ENCODE measurements at regions not wholly inside any gene's neighbourhood (a gene's known extent, or its start where the extent isn't known, plus 50 kb on each side); places are given as distances from the start of the nearest gene placed in this dataset.
"Not testable (repeated sequence)": the region's sequence is repeated elsewhere in the genome, so short reads cannot be mapped to it uniquely, and the experiment has no call there.

DNA sequence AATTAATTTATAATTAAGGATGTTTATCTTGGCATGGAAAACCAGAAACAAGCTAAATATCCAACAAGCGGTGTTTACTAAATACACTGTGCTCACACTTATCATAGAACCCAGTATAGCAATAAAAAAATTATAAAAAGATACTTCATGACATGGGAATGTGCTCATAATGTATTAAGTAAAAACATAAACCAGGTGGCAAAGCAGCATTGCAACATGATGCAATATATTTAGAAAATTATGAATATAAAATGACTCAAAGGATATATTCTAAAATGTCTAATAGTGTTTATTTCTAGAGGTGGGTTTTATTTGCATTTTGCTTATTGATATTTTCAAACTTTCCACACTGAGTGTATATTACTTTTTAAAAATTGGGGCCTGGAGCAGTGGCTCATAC lies 84.4 kb upstream of the ATL2 start:
- no peak for DNase-seq (ENCODE audit: low read depth)
- H3K4me3 ChIP-seq (ENCODE audit: low read depth, low read length), result no peak overlapping the region
- TF ChIP-seq, protein P1, sequence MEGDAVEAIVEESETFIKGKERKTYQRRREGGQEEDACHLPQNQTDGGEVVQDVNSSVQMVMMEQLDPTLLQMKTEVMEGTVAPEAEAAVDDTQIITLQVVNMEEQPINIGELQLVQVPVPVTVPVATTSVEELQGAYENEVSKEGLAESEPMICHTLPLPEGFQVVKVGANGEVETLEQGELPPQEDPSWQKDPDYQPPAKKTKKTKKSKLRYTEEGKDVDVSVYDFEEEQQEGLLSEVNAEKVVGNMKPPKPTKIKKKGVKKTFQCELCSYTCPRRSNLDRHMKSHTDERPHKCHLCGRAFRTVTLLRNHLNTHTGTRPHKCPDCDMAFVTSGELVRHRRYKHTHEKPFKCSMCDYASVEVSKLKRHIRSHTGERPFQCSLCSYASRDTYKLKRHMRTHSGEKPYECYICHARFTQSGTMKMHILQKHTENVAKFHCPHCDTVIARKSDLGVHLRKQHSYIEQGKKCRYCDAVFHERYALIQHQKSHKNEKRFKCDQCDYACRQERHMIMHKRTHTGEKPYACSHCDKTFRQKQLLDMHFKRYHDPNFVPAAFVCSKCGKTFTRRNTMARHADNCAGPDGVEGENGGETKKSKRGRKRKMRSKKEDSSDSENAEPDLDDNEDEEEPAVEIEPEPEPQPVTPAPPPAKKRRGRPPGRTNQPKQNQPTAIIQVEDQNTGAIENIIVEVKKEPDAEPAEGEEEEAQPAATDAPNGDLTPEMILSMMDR (IDR thresholded peaks at IDR 0.05; ENCODE audit: insufficient read depth, low read depth, low read length, missing control alignments), result no peak

DNA sequence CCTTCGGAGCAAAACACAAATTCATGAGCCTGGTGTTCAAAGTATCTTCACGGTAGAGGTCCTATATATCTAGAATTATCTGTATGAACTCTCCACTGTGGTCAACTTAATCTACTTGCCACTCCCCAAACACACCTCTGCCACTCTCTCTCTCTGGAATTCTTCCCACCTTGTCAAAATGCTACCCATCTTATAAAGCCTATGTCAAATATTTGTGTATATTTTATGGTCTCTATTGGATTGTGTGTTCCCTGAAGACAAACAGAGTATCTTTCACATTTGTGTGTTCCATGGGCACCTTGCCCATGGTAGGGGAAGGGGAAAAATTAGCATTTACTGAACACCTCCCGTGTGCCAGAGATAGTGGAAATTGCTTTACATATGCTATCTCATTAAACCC lies 83.2 kb upstream of the ATL2 start:
- TF ChIP-seq, protein P1 (IDR thresholded peaks at IDR 0.05; ENCODE audit: insufficient read depth, low read depth, low read length, missing control alignments), result no peak
- DNase-seq (ENCODE audit: low read depth), result no peak
- H3K4me3 ChIP-seq (ENCODE audit: low read depth, low read length), result no peak overlapping the region

GRCh38 chr2:38454081-38454480 lies 77.0 kb upstream of the ATL2 start:
- DNase-seq (ENCODE audit: low read depth), result no peak
- TF ChIP-seq, protein P1 (IDR thresholded peaks at IDR 0.05; ENCODE audit: insufficient read depth, low read depth, low read length, missing control alignments), result no peak
- H3K4me3 ChIP-seq (ENCODE audit: low read depth, low read length), result no peak overlapping the region

DNA sequence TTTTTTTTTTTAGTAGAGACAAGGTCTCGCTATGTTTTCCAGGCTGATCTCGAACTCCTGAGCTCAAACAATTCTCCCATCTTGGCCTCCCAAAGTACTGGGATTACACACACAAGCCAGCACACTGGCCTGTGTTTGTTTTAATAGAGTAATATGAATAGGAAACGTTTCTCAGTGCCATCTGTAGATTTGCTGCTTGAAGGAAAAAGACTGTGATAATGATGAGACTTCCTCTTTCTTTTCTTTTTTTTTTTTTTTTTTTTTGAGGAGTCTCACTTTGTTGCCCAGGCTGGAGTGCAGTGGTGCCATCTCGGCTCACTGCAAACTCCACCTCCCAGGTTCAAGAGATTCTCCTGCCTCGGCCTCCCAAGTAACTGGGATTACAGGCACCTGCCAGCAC lies 74.7 kb upstream of the ATL2 start:
- H3K4me3 ChIP-seq (ENCODE audit: low read depth, low read length); DNase-seq (ENCODE audit: low read depth): not testable (repeated sequence)

DNA sequence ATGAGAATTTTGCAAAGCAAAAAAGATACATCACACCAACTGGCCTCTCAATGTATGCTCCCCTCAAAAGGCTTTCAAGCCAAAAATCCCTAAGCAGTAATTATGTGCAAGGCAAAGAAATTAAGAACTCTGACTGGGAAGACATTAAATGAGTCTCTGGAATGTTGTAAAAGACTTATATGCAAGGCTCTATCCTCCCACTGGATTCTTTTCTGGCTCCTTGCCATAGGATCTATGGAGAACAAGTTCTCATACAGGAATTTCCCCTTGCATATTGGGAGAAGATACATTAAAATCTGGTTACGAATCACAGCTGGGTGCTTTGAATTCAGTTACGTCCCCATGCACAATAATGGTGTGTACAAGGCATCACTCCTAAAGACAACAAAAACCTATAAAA lies 73.4 kb upstream of the ATL2 start:
- no peak overlapping the region for H3K4me3 ChIP-seq (ENCODE audit: low read depth, low read length)
- TF ChIP-seq, protein P1 (IDR thresholded peaks at IDR 0.05; ENCODE audit: insufficient read depth, low read depth, low read length, missing control alignments), result no peak
- DNase-seq (ENCODE audit: low read depth), result no peak

- TF ChIP-seq, protein P1 (IDR thresholded peaks at IDR 0.05; ENCODE audit: insufficient read depth, low read depth, low read length, missing control alignments), result no peak
- DNase-seq (ENCODE audit: low read depth), result no peak
- H3K4me3 ChIP-seq (ENCODE audit: low read depth, low read length), result no peak overlapping the region
Observed at GRCh38 chr2:38448692-38449410, 71.8 kb upstream of the ATL2 start.

- no peak for DNase-seq (ENCODE audit: low read depth)
- TF ChIP-seq, protein P1 (IDR thresholded peaks at IDR 0.05; ENCODE audit: insufficient read depth, low read depth, low read length, missing control alignments), result no peak
- no peak overlapping the region for H3K4me3 ChIP-seq (ENCODE audit: low read depth, low read length)
Observed at GRCh38 chr2:38446906-38447561, 70.0 kb upstream of the ATL2 start.
